ENCODE measurements at regions not wholly inside any gene's neighbourhood (a gene's known extent, or its start where the extent isn't known, plus 50 kb on each side); places are given as distances from the start of the nearest gene placed in this dataset.

DNA sequence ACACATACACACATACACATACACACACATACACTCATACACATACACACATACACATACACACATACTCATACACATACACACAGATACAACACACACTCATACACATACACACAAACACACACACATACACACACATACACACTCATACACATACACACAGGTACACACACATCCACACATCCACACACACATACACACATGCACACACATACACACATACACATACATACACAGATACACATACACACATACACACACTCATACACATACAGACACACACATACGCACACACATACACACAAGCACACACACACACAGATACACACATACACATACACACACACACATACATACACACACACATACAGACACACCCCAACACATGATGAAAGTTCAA lies 729.1 kb upstream of the SOX11 start:
- H3K27me3 ChIP-seq (ENCODE audit: insufficient read depth, low read length), result no peaks in the 10 kb centered on the region
- ChIA-PET RAD21 (ENCODE audit: low non-redundant PET in 1 of 2, low total read pairs in 2 of 2, uncharacterized antibody in 2 of 2, unreplicated experiment in 2 of 2) (no interaction called here), POLR2A (no interaction called here), CTCF (no interaction called here)
- peaks cover 22 to 24% of the 10 kb centered on the region in 2 experiments; a peak in 2 of 4 replicates for H3K9me3 ChIP-seq (ENCODE audit: control insufficient read depth in 1 of 2, insufficient read depth in 1 of 2, low read depth in 1 of 2, low read length in 2 of 2)
- no peaks in the 10 kb centered on the region for H4K20me1 ChIP-seq (ENCODE audit: insufficient read depth)
- DNase-seq (ENCODE audit: low read depth, low spot score) (no peak), ATAC-seq (no peak)
- no peak overlapping the region for H3K27ac ChIP-seq (ENCODE audit: low read depth, low read length)
- H3K79me2 ChIP-seq (ENCODE audit: insufficient read depth, low read length), result no peaks in the 10 kb centered on the region
- no peaks in the 10 kb centered on the region for H3K9me2 ChIP-seq (ENCODE audit: insufficient read depth)
- no peaks in the 10 kb centered on the region for H3K36me3 ChIP-seq (ENCODE audit: control insufficient read depth in 1 of 2, insufficient read depth in 2 of 2, low read length in 2 of 2)
- TF ChIP-seq, protein P1, sequence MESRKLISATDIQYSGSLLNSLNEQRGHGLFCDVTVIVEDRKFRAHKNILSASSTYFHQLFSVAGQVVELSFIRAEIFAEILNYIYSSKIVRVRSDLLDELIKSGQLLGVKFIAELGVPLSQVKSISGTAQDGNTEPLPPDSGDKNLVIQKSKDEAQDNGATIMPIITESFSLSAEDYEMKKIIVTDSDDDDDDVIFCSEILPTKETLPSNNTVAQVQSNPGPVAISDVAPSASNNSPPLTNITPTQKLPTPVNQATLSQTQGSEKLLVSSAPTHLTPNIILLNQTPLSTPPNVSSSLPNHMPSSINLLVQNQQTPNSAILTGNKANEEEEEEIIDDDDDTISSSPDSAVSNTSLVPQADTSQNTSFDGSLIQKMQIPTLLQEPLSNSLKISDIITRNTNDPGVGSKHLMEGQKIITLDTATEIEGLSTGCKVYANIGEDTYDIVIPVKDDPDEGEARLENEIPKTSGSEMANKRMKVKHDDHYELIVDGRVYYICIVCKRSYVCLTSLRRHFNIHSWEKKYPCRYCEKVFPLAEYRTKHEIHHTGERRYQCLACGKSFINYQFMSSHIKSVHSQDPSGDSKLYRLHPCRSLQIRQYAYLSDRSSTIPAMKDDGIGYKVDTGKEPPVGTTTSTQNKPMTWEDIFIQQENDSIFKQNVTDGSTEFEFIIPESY (IDR thresholded peaks at IDR 0.05; ENCODE audit: extremely low read depth, insufficient replicate concordance, low read length), result no peak
- TF ChIP-seq EGR1 (IDR thresholded peaks at IDR 0.05; ENCODE audit: low read depth) (no peak), FOSL1 (IDR thresholded peaks at IDR 0.05; ENCODE audit: low read depth) (no peak), YY1 (IDR thresholded peaks at IDR 0.05; ENCODE audit: extremely low read depth, insufficient replicate concordance, low read depth, low read length) (no peak), CEBPB (IDR thresholded peaks at IDR 0.05; ENCODE audit: low read depth) (no peak)
- TF ChIP-seq, protein P2, sequence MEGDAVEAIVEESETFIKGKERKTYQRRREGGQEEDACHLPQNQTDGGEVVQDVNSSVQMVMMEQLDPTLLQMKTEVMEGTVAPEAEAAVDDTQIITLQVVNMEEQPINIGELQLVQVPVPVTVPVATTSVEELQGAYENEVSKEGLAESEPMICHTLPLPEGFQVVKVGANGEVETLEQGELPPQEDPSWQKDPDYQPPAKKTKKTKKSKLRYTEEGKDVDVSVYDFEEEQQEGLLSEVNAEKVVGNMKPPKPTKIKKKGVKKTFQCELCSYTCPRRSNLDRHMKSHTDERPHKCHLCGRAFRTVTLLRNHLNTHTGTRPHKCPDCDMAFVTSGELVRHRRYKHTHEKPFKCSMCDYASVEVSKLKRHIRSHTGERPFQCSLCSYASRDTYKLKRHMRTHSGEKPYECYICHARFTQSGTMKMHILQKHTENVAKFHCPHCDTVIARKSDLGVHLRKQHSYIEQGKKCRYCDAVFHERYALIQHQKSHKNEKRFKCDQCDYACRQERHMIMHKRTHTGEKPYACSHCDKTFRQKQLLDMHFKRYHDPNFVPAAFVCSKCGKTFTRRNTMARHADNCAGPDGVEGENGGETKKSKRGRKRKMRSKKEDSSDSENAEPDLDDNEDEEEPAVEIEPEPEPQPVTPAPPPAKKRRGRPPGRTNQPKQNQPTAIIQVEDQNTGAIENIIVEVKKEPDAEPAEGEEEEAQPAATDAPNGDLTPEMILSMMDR (IDR thresholded peaks at IDR 0.05 in 2 of 3, conservative IDR thresholded peaks at IDR 0.05 in 1 of 3; ENCODE audit: borderline replicate concordance in 1 of 3, insufficient read depth in 1 of 3, low read depth in 2 of 3, low read length in 2 of 3), result no peak
- TF ChIP-seq, protein P3, sequence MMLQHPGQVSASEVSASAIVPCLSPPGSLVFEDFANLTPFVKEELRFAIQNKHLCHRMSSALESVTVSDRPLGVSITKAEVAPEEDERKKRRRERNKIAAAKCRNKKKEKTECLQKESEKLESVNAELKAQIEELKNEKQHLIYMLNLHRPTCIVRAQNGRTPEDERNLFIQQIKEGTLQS (IDR thresholded peaks at IDR 0.05), result no peak
- no peaks in the 10 kb centered on the region for H3K4me1 ChIP-seq (ENCODE audit: control insufficient read depth in 1 of 2, insufficient read depth in 2 of 2, low read length in 2 of 2)
- H3K4me3 ChIP-seq (replicated peaks in 1 of 2; ENCODE audit: low read depth in 1 of 2, low read length in 2 of 2), result no peak overlapping the region
- H2AFZ ChIP-seq (ENCODE audit: low read depth, low read length, poor library complexity, severe bottlenecking), result no peak overlapping the region
- intact Hi-C loops (cut with micrococcal nuclease), result no loop called here
- no peak overlapping the region for H3K9ac ChIP-seq (ENCODE audit: low read length)
- no peak overlapping the region for H3K4me2 ChIP-seq (ENCODE audit: low read length)
- no TSS peak for BruUV-seq (replicated peaks)
